ENCODE measurements at regions not wholly inside any gene's neighbourhood (a gene's known extent, or its start where the extent isn't known, plus 50 kb on each side); places are given as distances from the start of the nearest gene placed in this dataset.

- no peak for TF ChIP-seq POLR2A (IDR thresholded peaks at IDR 0.05)
- no peak for TF ChIP-seq CTCF (IDR thresholded peaks at IDR 0.05)
- TF ChIP-seq POLR2AphosphoS5 (IDR thresholded peaks at IDR 0.05) = no peak
Observed at GRCh38 chr16:62909597-62909996, 873.4 kb upstream of the CDH8 start.

Measured in prostate gland (tissue), 2 donors.